Activated CD8-positive, alpha-beta memory T cell treated with anti-CD3 and anti-CD28 coated beads, Interleukin-2, amount 50 U/mL, for 4 hours (primary cell): ENCODE measurements at regions not wholly inside any gene's neighbourhood (a gene's known extent, or its start where the extent isn't known, plus 50 kb on each side); places are given as distances from the start of the nearest gene placed in this dataset.

Source experiments
- DNase-seq: peaks from one replicate; pipeline ENCODE4 v3.0.0-alpha.2; 2020

DNA sequence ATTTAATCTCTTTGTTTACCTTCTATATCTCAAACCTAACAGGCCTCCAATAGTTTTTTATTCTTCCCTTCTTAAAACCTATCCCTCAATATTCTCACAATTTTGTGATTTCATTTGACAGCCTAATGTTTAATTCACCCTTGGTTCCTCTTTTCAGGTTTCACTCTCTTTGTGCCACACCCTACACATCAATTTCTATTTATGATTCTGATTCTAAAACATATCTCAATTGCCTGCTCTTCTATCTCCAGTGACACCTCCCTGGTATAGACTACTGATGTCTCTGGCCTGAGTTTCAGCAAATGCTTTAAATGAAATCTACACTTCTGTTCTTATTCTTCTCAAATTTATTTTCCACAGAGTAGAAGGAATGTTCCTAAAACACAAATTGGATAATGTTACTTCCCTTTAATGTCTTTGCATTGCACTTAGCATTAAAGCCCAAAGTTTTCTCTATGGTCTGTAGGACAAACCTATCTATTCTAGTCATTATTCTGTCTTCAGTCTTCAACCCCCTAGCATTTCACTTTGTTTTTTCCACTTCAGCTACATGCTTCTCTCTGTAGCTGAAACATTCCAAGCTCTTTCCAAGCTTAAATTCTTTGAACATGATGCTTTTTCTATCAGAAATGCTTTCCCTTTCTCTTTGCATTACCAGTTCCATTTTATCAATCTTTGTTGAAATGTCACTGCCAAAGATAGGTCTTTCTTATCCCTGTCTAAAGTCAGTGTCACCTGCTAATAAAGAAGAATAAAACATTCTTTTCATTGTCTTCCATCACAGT, 622.0 kb downstream of the CENPC start:
- no peak for DNase-seq

DNA sequence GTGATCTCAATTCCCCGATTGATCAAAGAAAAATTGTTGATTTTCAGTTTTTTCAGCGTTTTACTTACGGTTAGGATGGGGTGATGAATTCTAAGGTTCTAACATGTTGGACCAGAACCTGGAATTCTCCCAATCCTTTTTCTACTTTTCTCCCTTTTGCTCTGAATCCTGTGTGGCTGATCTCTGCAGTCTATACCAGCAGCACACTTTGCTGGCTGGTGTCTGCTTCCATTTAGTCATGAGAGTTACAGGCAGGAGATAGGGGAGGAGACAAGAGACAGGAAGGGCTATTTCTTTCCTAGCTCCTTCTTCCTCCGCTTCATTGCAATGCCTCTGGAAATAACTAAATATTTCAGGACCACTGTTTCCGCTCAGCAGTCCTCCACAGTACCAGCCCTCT, 623.9 kb downstream of the CENPC start:
- DNase-seq = no peak

DNA sequence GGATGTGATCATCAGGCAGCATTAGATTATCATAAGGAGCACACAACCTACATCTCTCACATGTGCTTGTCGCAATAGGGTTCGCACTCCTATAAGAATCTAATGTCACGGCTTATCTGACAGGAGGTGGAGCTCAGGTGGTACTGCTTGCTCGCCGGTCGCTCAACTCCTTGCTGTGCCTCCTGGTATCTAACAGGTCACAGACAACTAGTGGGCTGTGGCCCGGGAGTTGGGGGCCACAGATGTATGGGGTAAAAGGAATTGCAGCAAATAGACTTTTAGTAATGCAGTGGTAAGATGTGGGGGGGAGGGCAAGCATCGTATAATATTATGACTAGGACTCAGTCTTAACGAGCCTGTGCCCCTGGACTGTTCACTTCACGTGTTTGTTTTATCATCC, 624.8 kb downstream of the CENPC start:
- DNase-seq = no peak

DNA sequence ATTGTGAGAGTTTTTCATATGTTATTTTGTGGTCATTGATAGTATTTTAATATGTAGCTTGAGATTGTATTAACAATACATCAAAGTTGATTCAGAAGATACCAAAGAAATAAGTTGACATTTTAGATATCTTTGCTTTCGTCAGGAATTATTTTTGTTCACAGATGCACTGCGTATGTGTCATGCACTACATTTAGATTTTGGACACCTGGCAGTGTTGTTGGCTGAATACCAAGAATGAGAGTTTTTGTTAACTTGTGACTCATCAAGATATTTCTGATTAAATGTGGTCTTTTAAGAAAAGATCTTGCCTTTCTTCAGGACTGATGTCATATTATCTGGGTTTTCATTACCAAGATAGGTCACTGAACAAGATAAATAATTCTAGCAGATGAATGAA, 633.4 kb downstream of the CENPC start:
- no peak for DNase-seq

DNA sequence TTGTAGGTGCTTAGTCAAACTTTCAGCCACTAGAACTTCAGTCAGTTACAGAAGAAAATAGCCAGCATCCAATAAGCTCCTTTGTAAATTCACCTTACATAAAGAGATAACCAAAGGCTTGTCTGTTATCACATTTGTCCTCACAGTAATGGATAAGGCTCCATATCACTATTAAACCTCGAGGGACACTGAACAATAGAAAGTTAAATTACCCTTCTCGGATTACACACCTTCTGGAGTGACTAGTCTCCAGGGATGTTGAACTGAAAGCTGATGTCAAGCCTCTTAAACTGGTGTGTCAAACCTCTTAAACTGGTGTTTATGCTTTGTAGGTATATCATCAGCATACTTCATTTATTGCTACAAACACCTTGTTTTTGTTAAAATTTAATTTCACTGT, 639.0 kb downstream of the CENPC start:
- DNase-seq = no peak

DNA sequence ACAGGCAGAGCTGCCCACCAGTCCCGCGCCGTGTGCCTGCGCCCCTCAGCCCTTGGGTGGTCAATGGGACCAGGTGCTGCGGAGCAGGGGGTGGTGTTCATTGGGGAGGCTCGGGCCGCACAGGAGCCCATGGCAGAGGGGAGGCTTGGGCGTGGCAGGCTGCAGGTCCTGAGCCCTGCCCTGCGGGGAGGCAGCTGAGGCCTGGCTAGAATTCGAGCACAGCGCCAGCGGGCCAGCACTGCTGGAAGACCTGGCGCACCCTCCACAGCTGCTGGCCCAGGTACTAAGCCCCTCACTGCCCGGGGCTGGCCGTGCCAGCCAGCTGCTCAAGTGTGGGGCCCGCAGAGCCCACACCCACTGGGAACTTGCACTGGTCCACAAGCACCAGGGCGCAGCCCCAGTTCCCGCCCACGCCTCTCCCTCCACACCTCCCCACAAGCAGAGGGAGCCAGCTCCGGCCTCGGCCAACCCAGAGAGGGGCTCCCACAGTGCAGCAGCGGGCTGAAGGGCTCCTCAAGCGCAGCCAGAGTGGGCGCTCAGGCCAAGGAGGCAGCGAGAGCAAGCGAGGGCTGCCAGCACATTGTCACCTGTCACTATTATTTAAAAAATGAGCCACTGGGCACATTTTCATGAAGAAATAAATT, 645.8 kb downstream of the CENPC start:
- DNase-seq = no peak

DNA sequence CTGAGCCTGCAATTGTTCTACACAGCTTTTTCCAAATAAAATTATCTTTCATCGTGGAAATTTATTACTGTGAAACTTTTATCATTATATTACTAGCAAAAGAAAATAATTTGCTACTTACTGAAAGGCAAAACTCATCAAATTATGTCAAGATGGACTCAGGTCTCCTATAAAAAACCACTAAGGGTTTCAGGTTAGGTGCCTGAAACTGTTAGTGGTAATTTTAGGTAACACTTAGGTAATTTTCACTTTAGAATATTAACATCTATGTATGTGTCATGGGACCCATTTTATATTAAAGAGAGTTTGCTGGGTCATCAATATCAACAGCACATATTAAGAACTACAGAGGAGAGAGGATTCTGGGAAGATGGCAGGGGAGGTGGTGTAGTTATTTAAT, 651.5 kb downstream of the CENPC start:
- DNase-seq = no peak

DNA sequence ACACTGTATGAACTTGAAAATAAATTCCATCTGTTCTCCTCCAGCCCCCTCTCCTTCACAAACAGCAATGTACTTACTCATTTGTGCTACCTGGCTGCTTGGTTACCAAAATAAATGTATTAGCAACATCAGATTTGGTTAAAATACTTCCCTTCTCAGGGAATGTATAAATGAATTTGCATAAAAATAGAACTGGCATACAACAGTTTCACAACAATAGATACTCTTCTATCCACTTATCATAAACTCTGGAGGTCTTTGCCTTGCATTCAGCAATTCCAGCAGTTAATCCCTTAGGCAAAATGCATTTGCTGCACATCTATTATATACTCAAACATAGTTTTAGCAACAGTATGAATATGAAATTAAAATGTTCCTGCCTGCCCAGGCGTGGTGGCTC, 658.2 kb downstream of the CENPC start:
- no peak for DNase-seq

DNA sequence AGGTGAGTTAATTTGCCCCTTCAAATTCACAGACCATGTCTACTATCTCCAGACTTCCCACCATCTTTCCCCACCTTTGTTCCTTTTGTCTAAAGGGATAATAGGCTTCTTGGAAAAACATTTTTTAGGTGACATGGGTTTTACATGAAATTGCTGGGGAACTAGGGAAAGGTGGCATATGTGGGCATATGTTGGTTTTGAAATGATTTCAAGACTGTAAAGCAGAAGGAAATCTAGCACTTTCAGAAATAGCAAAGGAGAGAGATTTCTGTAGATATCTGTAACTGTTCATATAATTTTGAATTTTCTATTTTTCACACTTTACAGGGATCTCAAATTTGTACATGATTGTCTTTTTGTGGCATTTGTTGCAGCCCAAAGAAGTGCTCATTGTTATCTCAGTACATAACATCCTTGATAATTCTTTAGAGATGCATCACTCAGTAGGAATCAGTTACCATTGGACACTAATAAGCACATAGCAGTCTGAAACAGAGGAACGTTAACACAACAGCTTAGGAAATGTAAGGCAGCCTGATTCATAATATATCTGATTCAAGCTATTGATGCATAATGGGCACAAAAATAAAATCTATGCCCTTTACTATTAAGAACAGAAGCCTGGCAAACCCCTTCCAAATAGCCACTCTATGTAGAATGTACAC, 659.7 kb downstream of the CENPC start:
- no peak for DNase-seq

DNA sequence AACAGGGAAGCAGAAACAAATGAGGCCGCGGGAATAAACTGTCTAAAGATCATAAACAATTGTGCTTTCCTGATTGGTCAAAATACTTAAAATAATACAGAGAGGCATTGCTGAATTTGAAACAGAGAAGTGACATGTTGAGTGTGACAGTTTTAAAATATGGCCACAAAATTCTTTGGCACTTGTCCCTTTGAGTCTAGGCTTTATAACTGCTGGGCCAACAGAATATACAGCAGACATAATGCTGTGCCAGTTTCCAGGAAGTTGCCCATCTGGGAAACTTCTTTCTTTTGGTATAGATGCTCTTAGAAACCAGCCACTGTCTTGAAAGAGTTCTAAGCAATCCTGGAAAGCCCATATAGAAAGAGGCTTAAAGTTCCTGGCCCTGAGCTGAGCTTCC, 668.4 kb downstream of the CENPC start:
- no peak for DNase-seq

DNA sequence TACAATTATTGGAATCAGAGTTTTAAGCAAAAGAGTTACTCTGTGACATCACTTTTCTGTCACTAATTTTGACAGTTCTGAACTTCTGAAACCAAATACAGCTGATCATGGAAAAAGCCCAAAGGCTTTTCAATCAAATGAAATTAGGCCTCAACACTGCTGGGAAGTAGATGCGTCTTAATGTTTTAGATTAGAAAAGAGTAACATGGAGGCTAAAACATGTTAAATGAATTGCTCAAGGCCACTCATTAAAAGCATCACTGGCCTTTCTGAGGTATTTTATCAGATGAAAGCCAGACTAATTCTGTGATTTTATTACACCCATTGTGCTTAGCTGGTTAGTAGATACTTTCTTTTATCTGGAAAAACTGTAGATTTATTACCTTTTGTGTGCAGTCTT, 672.6 kb downstream of the CENPC start:
- DNase-seq = no peak

DNA sequence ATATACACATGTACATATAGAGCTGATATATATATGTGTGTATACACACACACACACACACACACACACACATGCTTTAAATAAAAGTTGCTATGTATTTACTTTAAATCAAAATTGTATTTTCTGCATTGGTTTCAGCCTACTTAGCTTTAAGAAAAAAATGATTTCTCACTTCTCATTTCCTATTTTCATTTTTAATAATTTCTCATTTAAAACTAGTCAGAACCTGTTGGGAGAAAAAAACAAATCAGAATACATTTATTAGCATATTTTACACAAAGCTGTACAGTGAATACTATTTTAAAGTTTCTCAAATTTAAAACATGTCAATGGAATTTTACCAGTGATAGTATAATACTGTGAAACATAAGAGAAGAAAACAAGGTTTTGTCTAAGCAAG, 681.8 kb downstream of the CENPC start:
- DNase-seq = no peak

DNA sequence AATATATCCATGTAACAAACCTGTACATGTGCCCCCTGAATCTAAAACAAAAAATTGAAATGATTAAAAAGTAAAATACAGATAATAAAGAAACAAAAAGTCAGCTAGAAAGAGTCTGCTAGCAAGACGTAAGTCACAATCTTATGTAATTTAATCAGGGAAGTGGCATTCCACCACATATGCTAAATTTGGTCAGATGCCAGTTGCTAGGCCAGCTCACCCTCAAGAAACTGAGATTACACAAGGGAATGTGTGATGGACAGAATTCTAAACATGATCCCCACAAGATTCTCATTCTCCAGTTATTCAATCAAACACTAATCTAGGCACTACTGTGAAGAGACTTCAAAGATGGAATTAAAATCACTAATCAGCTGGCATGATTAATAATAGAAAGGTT, 689.3 kb downstream of the CENPC start:
- no peak for DNase-seq

DNA sequence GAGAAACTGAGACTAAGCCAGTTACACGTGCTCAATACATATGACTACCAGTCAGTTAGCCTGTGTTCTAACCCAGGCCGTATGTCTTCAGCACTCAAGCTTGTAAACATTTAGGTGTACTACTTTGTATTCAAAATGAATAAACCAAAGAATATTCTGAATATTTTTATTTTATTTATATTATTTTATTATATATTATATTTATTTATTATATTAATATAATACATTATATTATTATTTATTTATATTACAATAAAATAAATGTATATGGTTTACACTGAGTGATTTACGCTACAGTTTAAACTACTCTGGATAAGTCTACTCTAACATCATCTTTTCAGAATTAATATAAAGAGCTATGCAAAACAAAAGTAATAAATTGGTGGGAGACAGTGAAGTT, 691.5 kb downstream of the CENPC start:
- DNase-seq = no peak

DNA sequence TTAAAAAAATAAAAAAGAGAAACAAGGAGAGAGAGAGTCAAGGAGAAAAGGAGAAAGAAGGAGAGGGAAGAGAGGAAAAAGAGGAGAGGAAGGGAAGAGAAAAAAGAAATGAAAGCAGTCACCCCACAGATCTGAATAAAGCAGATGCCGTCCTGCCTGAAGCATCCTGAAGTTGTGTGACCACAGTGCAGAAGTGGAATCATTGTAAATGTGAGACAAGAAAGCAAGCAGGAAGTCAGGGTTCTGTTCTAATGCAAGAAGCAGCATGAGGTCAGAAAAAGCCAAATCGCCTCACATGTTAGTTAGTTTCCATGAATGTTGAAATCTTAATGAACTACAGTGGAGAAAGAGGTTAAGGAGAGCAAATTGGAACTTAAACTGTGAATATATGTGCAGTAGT, 692.5 kb downstream of the CENPC start:
- no peak for DNase-seq

DNA sequence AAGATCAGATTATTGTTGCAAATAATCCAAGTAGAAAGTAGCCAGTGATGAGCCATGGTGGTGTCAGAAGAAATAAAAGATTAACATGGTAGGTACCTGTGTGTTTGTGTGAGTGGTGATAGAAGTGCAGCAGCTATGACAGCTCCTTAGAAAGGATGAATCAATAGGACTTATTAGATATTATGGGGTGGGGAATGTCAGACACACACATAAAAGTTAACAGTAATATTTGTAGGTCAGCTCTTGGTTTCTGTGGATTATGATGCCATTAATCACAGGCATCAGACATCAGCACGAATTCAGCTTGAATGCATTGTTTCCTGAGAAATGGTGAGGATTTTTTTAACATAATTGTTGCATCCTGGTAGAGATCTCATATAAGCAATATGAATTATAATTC, 695.7 kb downstream of the CENPC start:
- DNase-seq = no peak

DNA sequence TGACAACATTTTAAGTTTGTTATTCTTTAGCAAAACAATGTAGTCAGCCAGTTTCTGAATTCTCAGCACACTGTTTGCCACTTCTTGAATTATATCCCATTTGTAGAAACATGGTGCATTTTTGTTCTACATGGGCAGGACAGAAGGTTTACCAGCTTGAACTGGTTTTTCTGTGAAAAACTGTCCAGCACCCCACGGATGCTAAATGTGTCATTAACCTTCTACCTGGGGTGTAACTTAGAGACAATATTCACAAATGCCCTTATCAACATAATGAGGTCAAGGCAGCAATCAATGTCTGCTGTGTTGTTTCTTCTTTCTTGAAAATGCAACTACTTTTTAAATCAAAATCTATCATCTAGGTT, 702.6 kb downstream of the CENPC start:
- no peak for DNase-seq

DNA sequence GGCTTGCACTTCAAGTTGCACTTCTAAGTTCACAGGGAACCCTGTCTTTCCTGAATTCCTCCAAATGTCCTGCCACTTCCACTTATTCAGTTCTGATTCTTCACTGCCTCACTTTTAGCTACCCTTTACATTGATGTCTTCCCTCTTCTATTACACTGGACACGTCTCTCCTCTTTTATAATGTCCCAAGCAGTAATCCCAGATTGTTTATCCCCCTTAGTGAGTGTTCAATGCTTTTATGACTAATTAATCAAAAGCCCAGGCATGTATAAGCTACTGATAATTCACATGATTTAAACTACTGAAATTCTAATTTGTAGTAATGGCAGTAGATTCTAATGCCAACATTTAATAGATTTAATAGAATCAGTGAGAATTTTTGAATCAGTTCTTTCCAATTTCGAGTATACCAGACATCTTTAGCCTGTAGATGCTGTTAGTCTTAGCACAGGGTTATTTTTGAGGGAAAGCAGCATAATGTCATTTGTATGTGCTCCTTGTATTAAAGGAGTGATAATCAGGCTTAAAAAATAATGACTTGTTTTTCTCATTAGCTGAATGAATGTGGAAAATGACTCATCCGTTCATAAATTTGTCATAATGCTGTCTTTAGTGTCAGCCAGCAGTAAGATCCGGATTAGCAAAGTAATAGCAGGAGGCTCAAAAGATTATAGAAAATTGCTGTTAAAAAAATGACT, 703.1 kb downstream of the CENPC start:
- no peak for DNase-seq

DNA sequence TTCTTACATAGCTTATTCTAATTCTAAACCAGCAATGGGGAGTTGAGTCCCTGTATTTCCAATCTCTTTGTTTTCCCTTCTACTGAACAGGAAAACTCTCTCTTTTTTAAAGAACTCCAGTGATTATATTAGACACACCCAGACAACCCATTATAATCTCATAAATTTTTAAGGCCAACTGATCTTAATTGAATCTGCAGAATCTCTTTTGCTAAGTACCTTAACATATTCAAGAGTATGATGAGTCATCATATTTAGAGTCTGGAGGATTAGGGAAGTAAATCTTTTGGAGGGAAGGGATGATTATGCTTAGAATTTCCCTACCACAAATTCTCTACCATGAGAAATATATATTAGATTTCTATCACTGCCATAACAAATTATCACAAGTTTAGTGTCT, 705.1 kb downstream of the CENPC start:
- no peak for DNase-seq

DNA sequence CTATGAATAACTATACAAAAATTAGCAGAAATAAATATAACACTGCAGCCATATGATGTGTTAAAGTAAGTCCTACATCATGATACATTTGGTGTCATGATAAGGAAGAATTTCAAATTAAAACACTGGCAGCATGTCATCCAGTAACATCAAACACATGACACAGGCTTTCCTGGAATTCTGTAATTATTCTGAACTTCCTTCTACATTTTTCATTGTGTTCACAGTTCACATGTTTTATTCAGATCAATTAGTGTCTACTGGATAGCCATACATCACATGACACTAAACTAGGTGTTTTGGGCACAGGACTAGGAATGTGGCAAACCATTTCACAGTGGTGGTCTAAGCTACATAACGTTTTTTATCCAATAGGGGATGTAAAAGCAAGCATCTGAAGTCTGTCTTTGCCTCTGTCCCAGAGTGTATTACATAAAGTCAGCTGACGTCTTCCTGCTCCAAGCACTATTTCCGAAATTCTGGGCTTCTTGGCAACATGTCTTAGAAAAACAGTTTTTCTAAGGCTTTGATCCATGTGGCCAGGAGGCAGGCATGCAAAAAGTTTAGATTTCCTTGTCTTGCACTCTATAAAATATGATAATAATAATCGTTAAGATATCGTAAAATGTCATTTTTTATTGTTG, 707.9 kb downstream of the CENPC start:
- DNase-seq = no peak

DNA sequence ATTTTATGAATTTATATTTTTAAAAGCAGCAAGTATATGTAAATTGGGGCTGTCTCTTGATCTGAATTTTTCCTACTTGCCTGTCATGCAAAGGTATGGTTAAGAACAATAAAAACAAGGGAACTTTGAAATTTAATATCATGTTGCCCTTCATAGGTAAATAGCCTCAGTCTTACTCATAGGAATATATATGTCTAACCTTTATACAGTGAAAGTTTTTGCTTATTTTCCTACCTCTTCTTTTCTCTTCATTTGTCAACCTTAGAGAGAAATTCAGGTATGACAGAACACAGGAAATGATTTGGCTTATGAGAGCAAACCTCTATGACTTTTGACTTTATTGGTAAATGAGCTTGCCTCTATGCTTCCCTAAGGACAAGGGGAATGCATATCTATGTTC, 716.0 kb downstream of the CENPC start:
- no peak for DNase-seq

DNA sequence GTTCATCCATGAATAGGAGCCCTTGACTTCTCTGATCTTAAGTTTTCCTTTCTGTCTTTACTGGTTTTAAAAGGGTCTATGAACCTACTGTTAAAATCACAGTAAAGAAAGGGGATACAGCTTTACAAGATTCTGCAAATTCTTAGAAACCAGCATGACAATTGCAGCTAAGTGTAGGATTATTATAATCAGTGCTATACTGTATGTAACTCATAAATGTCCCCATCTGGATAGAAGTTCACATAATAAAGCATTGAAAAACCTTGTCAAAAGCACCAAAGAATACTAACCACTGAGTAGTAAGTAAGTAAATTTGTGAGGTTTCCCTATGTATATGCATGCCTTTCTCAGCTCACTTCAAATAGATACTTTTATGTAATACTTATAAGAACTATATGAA, 724.6 kb downstream of the CENPC start:
- DNase-seq = no peak

DNA sequence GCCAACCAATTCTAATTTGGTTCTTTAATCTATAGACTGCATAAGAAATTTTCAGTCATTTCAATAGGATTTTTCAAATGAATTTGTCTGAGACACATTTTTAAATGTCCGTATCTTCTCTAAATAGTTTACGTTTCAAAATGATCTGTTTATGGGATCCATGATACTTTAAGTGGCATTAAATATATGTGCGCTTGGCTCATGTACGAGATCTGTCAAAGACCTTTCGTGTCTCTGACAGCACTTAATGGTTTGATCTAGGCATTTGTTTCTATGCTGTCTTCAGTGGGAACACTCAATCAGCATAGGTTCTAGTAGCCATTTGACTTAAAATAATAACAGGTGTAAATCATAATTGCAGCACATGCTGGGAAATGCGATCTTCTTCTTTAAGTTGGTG, 731.0 kb downstream of the CENPC start:
- DNase-seq = no peak
